ENCODE measurements at regions not wholly inside any gene's neighbourhood (a gene's known extent, or its start where the extent isn't known, plus 50 kb on each side); places are given as distances from the start of the nearest gene placed in this dataset.

GRCh38 chr14:49418789-49419188 lies 167.4 kb downstream of the RPS29 start:
- no TSS peak for BruUV-seq (replicated peaks)
- Histone ChIP-seq H3K9me2 (ENCODE audit: insufficient read depth) (no peaks in the 10 kb centered on the region), H3K27me3 (ENCODE audit: insufficient read depth, low read length) (peaks cover 21% of the 10 kb centered on the region), H3K4me1 (ENCODE audit: control insufficient read depth in 1 of 2, insufficient read depth in 2 of 2, low read length in 2 of 2) (no peaks in the 10 kb centered on the region), H4K20me1 (ENCODE audit: insufficient read depth) (no peaks in the 10 kb centered on the region), H3K9ac (ENCODE audit: low read length) (no peak overlapping the region), H3K4me2 (ENCODE audit: low read length) (no peak overlapping the region), H2AFZ (ENCODE audit: low read depth, low read length, poor library complexity, severe bottlenecking) (no peak overlapping the region), H3K36me3 (ENCODE audit: control insufficient read depth in 1 of 2, insufficient read depth in 2 of 2, low read length in 2 of 2) (no peaks in the 10 kb centered on the region), H3K4me3 (replicated peaks in 1 of 2; ENCODE audit: low read depth in 1 of 2, low read length in 2 of 2) (no peak overlapping the region), H3K27ac (ENCODE audit: low read depth, low read length) (no peak overlapping the region), H3K79me2 (ENCODE audit: insufficient read depth, low read length) (no peaks in the 10 kb centered on the region), H3K9me3 (ENCODE audit: control insufficient read depth in 1 of 2, insufficient read depth in 1 of 2, low read depth in 1 of 2, low read length in 2 of 2) (no peaks in the 10 kb centered on the region)
- ChIA-PET RAD21 (ENCODE audit: low non-redundant PET in 1 of 2, low total read pairs in 2 of 2, uncharacterized antibody in 2 of 2, unreplicated experiment in 2 of 2) (no interaction called here), CTCF (no interaction called here), POLR2A (no interaction called here)
- DNase-seq (ENCODE audit: low read depth, low spot score): no peak
- TF ChIP-seq RAD21 (IDR thresholded peaks at IDR 0.05; ENCODE audit: low read depth) (no peak), POLR2A (IDR thresholded peaks at IDR 0.05; ENCODE audit: borderline replicate concordance, extremely low read depth, insufficient read depth, insufficient read length) (no peak), EGR1 (IDR thresholded peaks at IDR 0.05; ENCODE audit: low read depth) (no peak), ZFX (IDR thresholded peaks at IDR 0.05) (no peak)
- intact Hi-C loops (cut with micrococcal nuclease): no loop called here
- ATAC-seq: no peak

- Histone ChIP-seq H3K4me2 (ENCODE audit: low read length) (no peak overlapping the region), H2AFZ (ENCODE audit: low read depth, low read length, poor library complexity, severe bottlenecking) (no peak overlapping the region), H3K4me3 (replicated peaks in 1 of 2; ENCODE audit: low read depth in 1 of 2, low read length in 2 of 2) (no peak overlapping the region), H3K9ac (ENCODE audit: low read length) (no peak overlapping the region), H3K9me2 (ENCODE audit: insufficient read depth) (no peaks in the 10 kb centered on the region), H4K20me1 (ENCODE audit: insufficient read depth) (no peaks in the 10 kb centered on the region), H3K9me3 (ENCODE audit: control insufficient read depth in 1 of 2, insufficient read depth in 1 of 2, low read depth in 1 of 2, low read length in 2 of 2) (no peaks in the 10 kb centered on the region), H3K27ac (ENCODE audit: low read depth, low read length) (no peak overlapping the region), H3K27me3 (ENCODE audit: insufficient read depth, low read length) (peaks cover 21% of the 10 kb centered on the region), H3K79me2 (ENCODE audit: insufficient read depth, low read length) (no peaks in the 10 kb centered on the region), H3K4me1 (ENCODE audit: control insufficient read depth in 1 of 2, insufficient read depth in 2 of 2, low read length in 2 of 2) (no peaks in the 10 kb centered on the region), H3K36me3 (ENCODE audit: control insufficient read depth in 1 of 2, insufficient read depth in 2 of 2, low read length in 2 of 2) (no peaks in the 10 kb centered on the region)
- ChIA-PET RAD21 (ENCODE audit: low non-redundant PET in 1 of 2, low total read pairs in 2 of 2, uncharacterized antibody in 2 of 2, unreplicated experiment in 2 of 2) (no interaction called here), POLR2A (no interaction called here), CTCF (no interaction called here)
- no peak for ATAC-seq
- TF ChIP-seq POLR2A (IDR thresholded peaks at IDR 0.05; ENCODE audit: borderline replicate concordance, extremely low read depth, insufficient read depth, insufficient read length) (no peak), SP1 (IDR thresholded peaks at IDR 0.05; ENCODE audit: low read depth) (no peak), CEBPB (IDR thresholded peaks at IDR 0.05; ENCODE audit: low read depth) (no peak), ATF3 (IDR thresholded peaks at IDR 0.05) (no peak), FOSL1 (IDR thresholded peaks at IDR 0.05; ENCODE audit: low read depth) (no peak), RAD21 (IDR thresholded peaks at IDR 0.05; ENCODE audit: low read depth) (no peak), EZH2 (IDR thresholded peaks at IDR 0.05) (no peak), EGR1 (IDR thresholded peaks at IDR 0.05; ENCODE audit: low read depth) (no peak), CTCF (IDR thresholded peaks at IDR 0.05 in 2 of 3, conservative IDR thresholded peaks at IDR 0.05 in 1 of 3; ENCODE audit: borderline replicate concordance in 1 of 3, insufficient read depth in 1 of 3, low read depth in 2 of 3, low read length in 2 of 3) (no peak)
- TF ChIP-seq, protein P1, sequence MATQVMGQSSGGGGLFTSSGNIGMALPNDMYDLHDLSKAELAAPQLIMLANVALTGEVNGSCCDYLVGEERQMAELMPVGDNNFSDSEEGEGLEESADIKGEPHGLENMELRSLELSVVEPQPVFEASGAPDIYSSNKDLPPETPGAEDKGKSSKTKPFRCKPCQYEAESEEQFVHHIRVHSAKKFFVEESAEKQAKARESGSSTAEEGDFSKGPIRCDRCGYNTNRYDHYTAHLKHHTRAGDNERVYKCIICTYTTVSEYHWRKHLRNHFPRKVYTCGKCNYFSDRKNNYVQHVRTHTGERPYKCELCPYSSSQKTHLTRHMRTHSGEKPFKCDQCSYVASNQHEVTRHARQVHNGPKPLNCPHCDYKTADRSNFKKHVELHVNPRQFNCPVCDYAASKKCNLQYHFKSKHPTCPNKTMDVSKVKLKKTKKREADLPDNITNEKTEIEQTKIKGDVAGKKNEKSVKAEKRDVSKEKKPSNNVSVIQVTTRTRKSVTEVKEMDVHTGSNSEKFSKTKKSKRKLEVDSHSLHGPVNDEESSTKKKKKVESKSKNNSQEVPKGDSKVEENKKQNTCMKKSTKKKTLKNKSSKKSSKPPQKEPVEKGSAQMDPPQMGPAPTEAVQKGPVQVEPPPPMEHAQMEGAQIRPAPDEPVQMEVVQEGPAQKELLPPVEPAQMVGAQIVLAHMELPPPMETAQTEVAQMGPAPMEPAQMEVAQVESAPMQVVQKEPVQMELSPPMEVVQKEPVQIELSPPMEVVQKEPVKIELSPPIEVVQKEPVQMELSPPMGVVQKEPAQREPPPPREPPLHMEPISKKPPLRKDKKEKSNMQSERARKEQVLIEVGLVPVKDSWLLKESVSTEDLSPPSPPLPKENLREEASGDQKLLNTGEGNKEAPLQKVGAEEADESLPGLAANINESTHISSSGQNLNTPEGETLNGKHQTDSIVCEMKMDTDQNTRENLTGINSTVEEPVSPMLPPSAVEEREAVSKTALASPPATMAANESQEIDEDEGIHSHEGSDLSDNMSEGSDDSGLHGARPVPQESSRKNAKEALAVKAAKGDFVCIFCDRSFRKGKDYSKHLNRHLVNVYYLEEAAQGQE (IDR thresholded peaks at IDR 0.05; ENCODE audit: low read depth): no peak
- TF ChIP-seq, protein P2, sequence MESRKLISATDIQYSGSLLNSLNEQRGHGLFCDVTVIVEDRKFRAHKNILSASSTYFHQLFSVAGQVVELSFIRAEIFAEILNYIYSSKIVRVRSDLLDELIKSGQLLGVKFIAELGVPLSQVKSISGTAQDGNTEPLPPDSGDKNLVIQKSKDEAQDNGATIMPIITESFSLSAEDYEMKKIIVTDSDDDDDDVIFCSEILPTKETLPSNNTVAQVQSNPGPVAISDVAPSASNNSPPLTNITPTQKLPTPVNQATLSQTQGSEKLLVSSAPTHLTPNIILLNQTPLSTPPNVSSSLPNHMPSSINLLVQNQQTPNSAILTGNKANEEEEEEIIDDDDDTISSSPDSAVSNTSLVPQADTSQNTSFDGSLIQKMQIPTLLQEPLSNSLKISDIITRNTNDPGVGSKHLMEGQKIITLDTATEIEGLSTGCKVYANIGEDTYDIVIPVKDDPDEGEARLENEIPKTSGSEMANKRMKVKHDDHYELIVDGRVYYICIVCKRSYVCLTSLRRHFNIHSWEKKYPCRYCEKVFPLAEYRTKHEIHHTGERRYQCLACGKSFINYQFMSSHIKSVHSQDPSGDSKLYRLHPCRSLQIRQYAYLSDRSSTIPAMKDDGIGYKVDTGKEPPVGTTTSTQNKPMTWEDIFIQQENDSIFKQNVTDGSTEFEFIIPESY (IDR thresholded peaks at IDR 0.05; ENCODE audit: extremely low read depth, insufficient replicate concordance, low read length): no peak
- intact Hi-C loops (cut with micrococcal nuclease): no loop called here
- DNase-seq (ENCODE audit: low read depth, low spot score): no peak
- BruUV-seq (replicated peaks): no TSS peak
Measured at GRCh38 chr14:49417790-49418189, 168.4 kb downstream of the RPS29 start.
